ENCODE measurements at regions not wholly inside any gene's neighbourhood (a gene's known extent, or its start where the extent isn't known, plus 50 kb on each side); places are given as distances from the start of the nearest gene placed in this dataset.

GRCh38 chr5:67844924-67845323 lies 370.6 kb upstream of the PIK3R1 start:
- TF ChIP-seq STAT6 (CRISPR knock-in tag; conservative IDR thresholded peaks at IDR 0.05; ENCODE audit: low read depth) (no peak), IRF2 (CRISPR knock-in tag; IDR thresholded peaks at IDR 0.05; ENCODE audit: borderline replicate concordance, low read depth) (no peak), ZNF317 (CRISPR knock-in tag; IDR thresholded peaks at IDR 0.05; ENCODE audit: borderline replicate concordance, low read depth) (no peak), CREB1 (CRISPR knock-in tag; IDR thresholded peaks at IDR 0.05) (no peak), HMGA2 (CRISPR knock-in tag; IDR thresholded peaks at IDR 0.05) (no peak), JUN (CRISPR knock-in tag; IDR thresholded peaks at IDR 0.05) (no peak), ATF1 (CRISPR knock-in tag; IDR thresholded peaks at IDR 0.05) (no peak)

Data from WTC11 (cell line).